IPS-18a (cell line): ENCODE measurements at regions not wholly inside any gene's neighbourhood (a gene's known extent, or its start where the extent isn't known, plus 50 kb on each side); places are given as distances from the start of the nearest gene placed in this dataset.
"Not testable (repeated sequence)": the region's sequence is repeated elsewhere in the genome, so short reads cannot be mapped to it uniquely, and the experiment has no call there.

ENCODE experiments used
- H3K27ac ChIP-seq: one replicate; pipeline ENCODE4 v1.5.1; 2013; ENCODE audit warnings: low read length
- H3K27me3 ChIP-seq: one replicate; pipeline ENCODE4 v1.6.1; 2013; ENCODE audit warnings: mild to moderate bottlenecking, low read length; ENCODE audit not compliant: control insufficient read depth, insufficient read depth
- H3K36me3 ChIP-seq: one replicate; pipeline ENCODE4 v1.6.1; 2013; ENCODE audit warnings: low read depth, low read length; ENCODE audit not compliant: control insufficient read depth
- H3K4me1 ChIP-seq: one replicate; pipeline ENCODE4 v1.6.1; 2013; ENCODE audit warnings: low read depth, low read length; ENCODE audit not compliant: control insufficient read depth
- H3K4me3 ChIP-seq: one replicate; pipeline ENCODE4 v1.5.1; 2013; ENCODE audit warnings: low read length
- H3K9ac ChIP-seq: one replicate; pipeline ENCODE4 v1.6.1; 2013; ENCODE audit warnings: mild to moderate bottlenecking, low read length, moderate library complexity
- H3K9me3 ChIP-seq: one replicate; pipeline ENCODE4 v1.6.1; 2013; ENCODE audit warnings: low read depth, low read length; ENCODE audit not compliant: control insufficient read depth

DNA sequence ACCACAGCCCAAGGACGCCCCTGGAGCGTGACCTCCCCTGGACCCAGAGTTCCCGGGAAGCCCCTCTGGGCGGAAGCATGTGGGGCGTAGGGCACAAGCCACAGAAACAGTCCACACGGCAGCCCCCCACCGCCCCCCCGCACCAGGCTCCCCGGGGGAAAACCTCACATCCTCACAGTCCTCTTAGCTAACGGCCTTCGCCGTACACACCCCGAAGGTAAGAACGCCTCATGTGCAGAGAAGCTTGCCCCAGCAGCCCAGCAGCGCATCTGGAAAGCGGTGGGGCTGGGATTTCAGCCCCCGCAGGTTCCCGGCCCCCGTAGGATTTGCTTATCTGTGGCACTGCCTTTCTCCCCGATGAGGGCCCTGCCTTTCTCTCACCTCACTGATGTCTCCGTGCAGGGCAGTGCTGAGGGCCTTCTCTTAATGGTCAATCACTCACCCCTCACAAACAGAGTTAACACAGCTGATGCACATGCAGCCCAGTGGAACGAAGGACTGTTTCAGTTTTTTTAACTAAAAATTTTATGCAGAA is 309.2 kb downstream of the BRD1 start:
- no peaks in the 10 kb centered on the region for H3K9me3 ChIP-seq
- H3K27me3 ChIP-seq = no peaks in the 10 kb centered on the region
- peaks cover 4% of the 10 kb centered on the region for H3K4me1 ChIP-seq
- no peaks in the 10 kb centered on the region for H3K36me3 ChIP-seq
- H3K9ac ChIP-seq = no peak overlapping the region
- H3K27ac ChIP-seq = no peak overlapping the region
- H3K4me3 ChIP-seq = no peak overlapping the region

- Histone ChIP-seq H3K9me3 (no peaks in the 10 kb centered on the region), H3K27ac (no peak overlapping the region), H3K4me3 (no peak overlapping the region), H3K9ac (no peak overlapping the region), H3K4me1 (peaks cover 11% of the 10 kb centered on the region), H3K36me3 (no peaks in the 10 kb centered on the region), H3K27me3 (no peaks in the 10 kb centered on the region)
Measured at GRCh38 chr22:49517667-49518185, 309.9 kb downstream of the BRD1 start.

DNA sequence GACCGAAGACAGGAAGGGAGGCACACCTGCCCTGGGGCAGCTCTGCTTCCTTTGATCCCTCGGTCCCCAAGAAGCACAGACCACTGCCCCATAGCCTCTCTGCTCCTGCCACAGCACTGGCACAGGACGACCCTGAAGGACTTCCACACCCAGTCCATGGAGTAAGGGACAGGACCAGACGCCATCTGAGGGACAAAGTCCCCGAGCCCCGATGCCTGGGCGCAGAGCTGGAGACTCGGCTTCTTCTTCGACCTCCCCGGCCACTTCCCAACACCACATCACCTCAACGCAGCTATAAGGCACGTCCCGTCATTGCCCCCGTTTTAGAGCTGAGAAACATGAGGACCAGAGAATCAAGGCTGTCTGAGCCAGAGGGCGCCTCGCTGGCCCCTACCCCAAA is 310.5 kb downstream of the BRD1 start:
- H3K4me1 ChIP-seq = peaks cover 17% of the 10 kb centered on the region
- H3K27ac ChIP-seq = no peak overlapping the region
- H3K27me3 ChIP-seq = no peaks in the 10 kb centered on the region
- no peaks in the 10 kb centered on the region for H3K9me3 ChIP-seq
- H3K36me3 ChIP-seq = no peaks in the 10 kb centered on the region
- no peak overlapping the region for H3K4me3 ChIP-seq
- no peak overlapping the region for H3K9ac ChIP-seq

- Histone ChIP-seq H3K36me3 (no peaks in the 10 kb centered on the region), H3K4me3 (no peak overlapping the region), H3K9ac (no peak overlapping the region), H3K27me3 (no peaks in the 10 kb centered on the region), H3K27ac (no peak overlapping the region), H3K9me3 (no peaks in the 10 kb centered on the region), H3K4me1 (peaks cover 20% of the 10 kb centered on the region)
Measured at GRCh38 chr22:49515475-49515874, 312.2 kb downstream of the BRD1 start.

- no peak overlapping the region for H3K9ac ChIP-seq
- H3K27me3 ChIP-seq = no peaks in the 10 kb centered on the region
- peaks cover 20% of the 10 kb centered on the region for H3K4me1 ChIP-seq
Measured at GRCh38 chr22:49514641-49515040, 313.0 kb downstream of the BRD1 start.

DNA sequence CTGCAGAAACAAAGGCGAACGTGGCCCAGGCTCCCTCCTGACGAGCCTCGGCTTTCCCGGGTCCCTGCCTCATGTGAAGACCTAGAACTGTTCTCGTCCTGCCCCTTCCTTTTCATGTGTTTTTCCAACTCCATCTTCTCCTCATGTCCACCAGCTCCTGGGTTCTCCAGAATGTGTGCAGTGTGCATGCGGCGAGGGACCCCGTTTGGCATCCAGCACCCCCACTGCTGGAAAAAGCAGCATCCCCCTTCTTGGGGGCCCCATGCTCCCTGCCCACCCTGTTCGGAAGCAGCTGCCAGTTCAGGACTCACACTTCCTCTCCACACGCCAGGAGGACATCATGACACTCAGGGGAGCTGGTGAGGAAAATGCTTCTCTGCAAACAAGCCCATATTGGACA is 313.5 kb downstream of the BRD1 start:
- H3K36me3 ChIP-seq = no peaks in the 10 kb centered on the region
- peaks cover 20% of the 10 kb centered on the region for H3K4me1 ChIP-seq
- H3K4me3 ChIP-seq = no peak overlapping the region
- no peak overlapping the region for H3K9ac ChIP-seq
- H3K9me3 ChIP-seq = no peaks in the 10 kb centered on the region
- H3K27ac ChIP-seq = no peak overlapping the region
- no peaks in the 10 kb centered on the region for H3K27me3 ChIP-seq

More at GRCh38 chr22:49514641-49515040, 313.0 kb downstream of the BRD1 start:
- Histone ChIP-seq H3K4me3 (no peak overlapping the region), H3K9me3 (no peaks in the 10 kb centered on the region), H3K27ac (no peak overlapping the region), H3K36me3 (no peaks in the 10 kb centered on the region)

GRCh38 chr22:49513358-49513851 is 314.3 kb downstream of the BRD1 start:
- Histone ChIP-seq H3K27me3 (no peaks in the 10 kb centered on the region), H3K36me3 (no peaks in the 10 kb centered on the region), H3K27ac (no peak overlapping the region), H3K4me3 (peak overlapping the region; percentile 39), H3K9me3 (no peaks in the 10 kb centered on the region), H3K4me1 (peaks cover 20% of the 10 kb centered on the region), H3K9ac (no peak overlapping the region)

GRCh38 chr22:49512487-49513165 is 315.0 kb downstream of the BRD1 start:
- no peaks in the 10 kb centered on the region for H3K27me3 ChIP-seq
- H3K9me3 ChIP-seq = no peaks in the 10 kb centered on the region

GRCh38 chr22:49511393-49512189 is 316.1 kb downstream of the BRD1 start:
- H3K27me3 ChIP-seq, H3K9ac ChIP-seq: not testable (repeated sequence)
- H3K4me1 ChIP-seq = peaks cover 20% of the 10 kb centered on the region

More at GRCh38 chr22:49512487-49513165, 315.0 kb downstream of the BRD1 start:
- no peaks in the 10 kb centered on the region for H3K36me3 ChIP-seq
- H3K4me1 ChIP-seq = peaks cover 20% of the 10 kb centered on the region
- peak overlapping the region; percentile 7 for H3K27ac ChIP-seq
- no peak overlapping the region for H3K9ac ChIP-seq
- H3K4me3 ChIP-seq = peak overlapping the region; percentile 39

GRCh38 chr22:49510718-49511117 is 317.0 kb downstream of the BRD1 start:
- Histone ChIP-seq H3K36me3 (no peaks in the 10 kb centered on the region), H3K27ac (no peak overlapping the region), H3K9ac (no peak overlapping the region), H3K27me3 (no peaks in the 10 kb centered on the region), H3K9me3 (no peaks in the 10 kb centered on the region), H3K4me3 (no peak overlapping the region), H3K4me1 (peaks cover 20% of the 10 kb centered on the region)

More at GRCh38 chr22:49511393-49512189, 316.1 kb downstream of the BRD1 start:
- not testable (repeated sequence) for H3K27ac ChIP-seq, H3K36me3 ChIP-seq, H3K9me3 ChIP-seq, H3K4me3 ChIP-seq

GRCh38 chr22:49509016-49509415 is 318.7 kb downstream of the BRD1 start:
- H3K27ac ChIP-seq = no peak overlapping the region
- H3K9me3 ChIP-seq = no peaks in the 10 kb centered on the region
- no peaks in the 10 kb centered on the region for H3K27me3 ChIP-seq
- peaks cover 20% of the 10 kb centered on the region for H3K4me1 ChIP-seq
- no peaks in the 10 kb centered on the region for H3K36me3 ChIP-seq
- no peak overlapping the region for H3K4me3 ChIP-seq
- no peak overlapping the region for H3K9ac ChIP-seq
